ENCODE measurements at regions not wholly inside any gene's neighbourhood (a gene's known extent, or its start where the extent isn't known, plus 50 kb on each side); places are given as distances from the start of the nearest gene placed in this dataset.

DNA sequence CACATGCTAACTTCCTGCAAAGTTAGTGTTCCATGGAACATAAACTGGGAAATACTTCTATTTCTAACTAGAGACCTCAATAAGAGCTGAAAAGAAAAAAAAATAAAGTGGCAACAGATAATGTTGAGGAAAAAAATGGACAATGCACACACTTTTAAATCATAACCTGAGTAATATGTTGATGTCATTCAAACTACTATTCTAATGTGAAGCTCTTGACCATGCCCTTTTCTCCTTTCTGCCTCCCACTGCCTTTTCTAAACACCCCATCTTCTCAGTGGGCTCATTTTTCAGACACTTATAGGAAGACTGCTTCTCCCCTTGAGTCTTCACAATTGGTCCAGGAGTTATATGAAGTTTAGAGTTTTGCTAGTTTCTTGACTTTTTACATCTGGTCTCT is 280.9 kb upstream of the NT5C1B start:
- H3K27ac ChIP-seq (ENCODE audit: low read depth in 1 of 2, low read length in 2 of 2): no peak overlapping the region
- intact Hi-C loops (cut with micrococcal nuclease): no loop called here
- H3K4me3 ChIP-seq (replicated peaks in 1 of 3; ENCODE audit: low read depth in 2 of 3, low read length in 3 of 3): no peak overlapping the region
- Mint-ChIP-seq H3K9me3 (peaks cover 1 to 28% (median 5%) of the 10 kb centered on the region in 7 donors), H3K27me3 (ENCODE audit: low read depth in 3 of 3) (peaks cover 0 to 2% (median 0%) of the 10 kb centered on the region in 3 donors), H3K36me3 (no peaks in the 10 kb centered on the region), H3K4me1 (no peaks in the 10 kb centered on the region), H3K27ac (no peak overlapping the region), H3K4me3 (no peak overlapping the region)
- peaks cover 11 to 12% of the 10 kb centered on the region in 2 donors for H3K9me3 ChIP-seq (replicated peaks in 1 of 2; ENCODE audit: control insufficient read depth in 1 of 2, insufficient read depth in 1 of 2, low read length in 2 of 2)
- no peak overlapping the region for H2AFZ ChIP-seq (ENCODE audit: insufficient read depth, low read depth, low read length, poor library complexity, severe bottlenecking)
- no peaks in the 10 kb centered on the region for H3K79me2 ChIP-seq (ENCODE audit: insufficient read depth, low read length)
- no peaks in the 10 kb centered on the region for H4K20me1 ChIP-seq (ENCODE audit: insufficient read depth, low read length)
- no peaks in the 10 kb centered on the region for H3K4me1 ChIP-seq (ENCODE audit: control insufficient read depth in 1 of 2, insufficient read depth in 2 of 2, low read length in 2 of 2)
- DNase-seq: no peak
- H3K4me2 ChIP-seq (replicated peaks; ENCODE audit: extremely low read depth, low read length, poor library complexity, severe bottlenecking): no peak overlapping the region
- H3K9ac ChIP-seq (ENCODE audit: insufficient read depth, low read length, poor library complexity, severe bottlenecking): no peak overlapping the region
- H3K27me3 ChIP-seq (ENCODE audit: control insufficient read depth in 2 of 2, insufficient read depth in 2 of 2, low read length in 2 of 2): no peaks in the 10 kb centered on the region
- no peaks in the 10 kb centered on the region for H3K36me3 ChIP-seq (replicated peaks in 1 of 2; ENCODE audit: control insufficient read depth in 1 of 2, insufficient read depth in 2 of 2, low read length in 2 of 2)
- TF ChIP-seq, protein P1, sequence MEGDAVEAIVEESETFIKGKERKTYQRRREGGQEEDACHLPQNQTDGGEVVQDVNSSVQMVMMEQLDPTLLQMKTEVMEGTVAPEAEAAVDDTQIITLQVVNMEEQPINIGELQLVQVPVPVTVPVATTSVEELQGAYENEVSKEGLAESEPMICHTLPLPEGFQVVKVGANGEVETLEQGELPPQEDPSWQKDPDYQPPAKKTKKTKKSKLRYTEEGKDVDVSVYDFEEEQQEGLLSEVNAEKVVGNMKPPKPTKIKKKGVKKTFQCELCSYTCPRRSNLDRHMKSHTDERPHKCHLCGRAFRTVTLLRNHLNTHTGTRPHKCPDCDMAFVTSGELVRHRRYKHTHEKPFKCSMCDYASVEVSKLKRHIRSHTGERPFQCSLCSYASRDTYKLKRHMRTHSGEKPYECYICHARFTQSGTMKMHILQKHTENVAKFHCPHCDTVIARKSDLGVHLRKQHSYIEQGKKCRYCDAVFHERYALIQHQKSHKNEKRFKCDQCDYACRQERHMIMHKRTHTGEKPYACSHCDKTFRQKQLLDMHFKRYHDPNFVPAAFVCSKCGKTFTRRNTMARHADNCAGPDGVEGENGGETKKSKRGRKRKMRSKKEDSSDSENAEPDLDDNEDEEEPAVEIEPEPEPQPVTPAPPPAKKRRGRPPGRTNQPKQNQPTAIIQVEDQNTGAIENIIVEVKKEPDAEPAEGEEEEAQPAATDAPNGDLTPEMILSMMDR (IDR thresholded peaks at IDR 0.05): no peak

DNA sequence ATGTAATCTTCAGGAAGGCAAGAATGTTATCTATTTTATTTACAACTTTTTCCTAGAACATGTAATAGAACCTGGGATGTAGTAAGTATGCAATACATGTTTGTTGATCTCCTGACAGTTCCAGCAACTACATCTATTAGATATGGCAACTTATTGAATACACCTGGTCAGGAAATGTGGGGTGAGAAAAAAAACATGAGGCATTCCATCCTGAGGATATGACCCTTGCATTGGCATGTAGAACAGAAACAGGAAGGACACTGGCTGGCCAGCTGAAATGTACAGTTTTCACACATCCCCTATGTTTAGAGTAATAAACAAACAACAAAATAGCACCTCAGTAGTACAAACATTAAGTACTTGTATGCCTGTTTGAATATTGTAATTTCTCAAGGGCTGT is 272.6 kb upstream of the NT5C1B start:
- no peak overlapping the region for H3K4me3 Mint-ChIP-seq
- no peaks in the 10 kb centered on the region for H3K79me2 ChIP-seq (ENCODE audit: insufficient read depth, low read length)
- intact Hi-C loops (cut with micrococcal nuclease): no loop called here

More for the DNA sequence above, 272.6 kb upstream of the NT5C1B start:
- Histone ChIP-seq H3K9me3 (replicated peaks in 1 of 2; ENCODE audit: control insufficient read depth in 1 of 2, insufficient read depth in 1 of 2, low read length in 2 of 2) (peaks cover 29 to 46% of the 10 kb centered on the region in 2 donors), H3K4me2 (replicated peaks; ENCODE audit: extremely low read depth, low read length, poor library complexity, severe bottlenecking) (no peak overlapping the region), H3K27ac (ENCODE audit: low read depth in 1 of 2, low read length in 2 of 2) (no peak overlapping the region), H3K4me3 (replicated peaks in 1 of 3; ENCODE audit: low read depth in 2 of 3, low read length in 3 of 3) (no peak overlapping the region), H4K20me1 (ENCODE audit: insufficient read depth, low read length) (no peaks in the 10 kb centered on the region), H3K9ac (ENCODE audit: insufficient read depth, low read length, poor library complexity, severe bottlenecking) (no peak overlapping the region), H3K27me3 (ENCODE audit: control insufficient read depth in 2 of 2, insufficient read depth in 2 of 2, low read length in 2 of 2) (no peaks in the 10 kb centered on the region), H3K4me1 (ENCODE audit: control insufficient read depth in 1 of 2, insufficient read depth in 2 of 2, low read length in 2 of 2) (no peaks in the 10 kb centered on the region), H2AFZ (ENCODE audit: insufficient read depth, low read depth, low read length, poor library complexity, severe bottlenecking) (no peak overlapping the region), H3K36me3 (replicated peaks in 1 of 2; ENCODE audit: control insufficient read depth in 1 of 2, insufficient read depth in 2 of 2, low read length in 2 of 2) (no peaks in the 10 kb centered on the region)
- TF ChIP-seq, protein P1 (IDR thresholded peaks at IDR 0.05): no peak
- peaks cover 8 to 31% (median 16%) of the 10 kb centered on the region in 7 donors for H3K9me3 Mint-ChIP-seq
- no peaks in the 10 kb centered on the region for H3K36me3 Mint-ChIP-seq
- no peak overlapping the region for H3K27ac Mint-ChIP-seq
- H3K4me1 Mint-ChIP-seq: no peaks in the 10 kb centered on the region
- peaks cover 0 to 2% (median 1%) of the 10 kb centered on the region in 3 donors for H3K27me3 Mint-ChIP-seq (ENCODE audit: low read depth in 3 of 3)
- DNase-seq: no peak

Measured in CD14-positive monocyte (primary cell).